Neural crest cell (in vitro differentiated cells): ENCODE measurements at regions not wholly inside any gene's neighbourhood (a gene's known extent, or its start where the extent isn't known, plus 50 kb on each side); places are given as distances from the start of the nearest gene placed in this dataset.

ENCODE experiments used
- DNase-seq: peaks from one replicate; pipeline ENCODE4 v3.0.0; 2021; ENCODE audit warnings: low read depth, mixed read lengths, low spot score
- H3K27ac Mint-ChIP-seq: one replicate; pipeline ENCODE4 v1.8.0; 2021; ENCODE audit warnings: mild to moderate bottlenecking, mixed read lengths; ENCODE audit not compliant: unreplicated experiment
- H3K27me3 Mint-ChIP-seq: 2 replicates; pipeline ENCODE4 v1.8.0; 2021; ENCODE audit warnings: low read depth, mild to moderate bottlenecking, mixed read lengths
- H3K36me3 Mint-ChIP-seq: 2 replicates; pipeline ENCODE4 v1.8.0; 2021; ENCODE audit warnings: low read depth, mild to moderate bottlenecking, mixed read lengths
- H3K4me1 Mint-ChIP-seq: 2 replicates; pipeline ENCODE4 v1.8.0; 2021; ENCODE audit warnings: mixed read lengths
- H3K4me3 Mint-ChIP-seq: one replicate; pipeline ENCODE4 v1.8.0; 2021; ENCODE audit warnings: mild to moderate bottlenecking, mixed read lengths
- H3K9me3 Mint-ChIP-seq: 2 replicates; pipeline ENCODE4 v1.8.0; 2021; ENCODE audit warnings: mixed read lengths
- CTCF ChIP-seq: fragments of 200-600 bp; sonication (generic); conservative IDR thresholded peaks from 2 replicates; pipeline ENCODE4 v1.5.0; 2021; ENCODE audit warnings: antibody characterized with exemption, mild to moderate bottlenecking

DNA sequence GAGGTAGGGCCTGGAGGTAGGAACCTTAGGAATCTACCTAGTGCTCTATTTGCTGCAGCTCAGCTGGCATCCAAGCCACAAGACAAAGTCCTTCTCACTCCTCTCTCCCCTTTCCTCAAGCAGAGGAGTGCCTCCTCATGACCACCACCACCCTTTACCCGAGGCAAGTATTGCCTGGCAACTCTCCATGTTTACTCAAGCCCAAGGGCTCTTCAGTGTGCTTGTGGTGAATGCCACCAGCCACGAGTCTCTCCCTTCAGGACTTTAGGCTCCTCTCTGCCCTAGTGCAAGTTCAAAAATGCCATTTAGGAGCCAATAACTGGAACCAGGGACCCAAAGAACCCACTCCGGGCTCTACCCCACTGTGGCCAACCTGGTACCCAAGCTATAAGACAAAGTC lies 514.5 kb upstream of the RGMB start:
- no peak for TF ChIP-seq CTCF

DNA sequence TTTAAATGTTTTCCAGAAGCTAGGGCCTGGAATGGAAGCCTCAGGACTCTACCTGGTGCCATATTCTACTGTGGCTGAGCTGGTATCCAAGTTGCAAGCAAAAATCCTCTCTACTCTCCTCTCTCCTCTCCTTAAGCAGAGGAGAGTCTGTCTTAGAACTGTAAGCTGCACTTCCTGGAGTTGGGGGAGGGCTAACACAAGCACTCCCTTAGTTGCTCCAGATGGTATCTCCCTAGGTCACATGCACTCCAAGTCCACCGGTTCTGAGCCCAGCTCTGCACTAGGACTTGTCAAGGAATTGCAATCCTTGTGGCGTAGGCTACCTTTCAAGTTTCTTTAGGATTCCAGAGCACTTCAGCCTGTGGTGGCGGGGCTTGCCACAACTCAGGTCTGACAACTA lies 513.9 kb upstream of the RGMB start:
- no peak for TF ChIP-seq CTCF
- DNase-seq, result no peak
- no peaks in the 10 kb centered on the region for H3K27me3 Mint-ChIP-seq
- H3K4me3 Mint-ChIP-seq, result no peak overlapping the region
- peak overlapping the region; percentile 80 for H3K27ac Mint-ChIP-seq
- H3K4me1 Mint-ChIP-seq, result no peaks in the 10 kb centered on the region
- H3K36me3 Mint-ChIP-seq, result peaks cover 8% of the 10 kb centered on the region
- H3K9me3 Mint-ChIP-seq, result peaks cover 7% of the 10 kb centered on the region

More for the DNA sequence above, 514.5 kb upstream of the RGMB start:
- Mint-ChIP-seq H3K4me1 (no peaks in the 10 kb centered on the region), H3K27me3 (no peaks in the 10 kb centered on the region), H3K9me3 (peaks cover 7% of the 10 kb centered on the region), H3K36me3 (peaks cover 8% of the 10 kb centered on the region), H3K4me3 (no peak overlapping the region), H3K27ac (peak overlapping the region; percentile 80)
- DNase-seq, result no peak

DNA sequence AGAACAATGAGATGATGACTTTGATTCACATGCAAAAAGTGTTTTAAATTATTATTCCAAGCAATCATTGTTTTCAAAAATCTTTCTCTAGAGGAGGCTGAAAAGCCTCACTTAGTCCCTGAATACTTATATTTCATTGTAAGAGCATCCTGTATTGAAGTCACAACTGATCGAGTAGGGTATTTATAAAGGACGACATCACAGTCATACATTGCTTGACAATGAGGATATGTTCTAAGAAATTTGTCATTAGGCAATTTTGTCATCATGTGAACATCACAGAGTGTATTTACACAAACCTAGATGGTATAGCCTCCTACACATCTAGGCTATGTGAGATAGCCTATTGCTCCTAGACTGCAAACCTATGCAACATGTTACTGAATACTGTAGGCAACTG lies 510.4 kb upstream of the RGMB start:
- no peak overlapping the region for H3K27ac Mint-ChIP-seq
- DNase-seq, result no peak

DNA sequence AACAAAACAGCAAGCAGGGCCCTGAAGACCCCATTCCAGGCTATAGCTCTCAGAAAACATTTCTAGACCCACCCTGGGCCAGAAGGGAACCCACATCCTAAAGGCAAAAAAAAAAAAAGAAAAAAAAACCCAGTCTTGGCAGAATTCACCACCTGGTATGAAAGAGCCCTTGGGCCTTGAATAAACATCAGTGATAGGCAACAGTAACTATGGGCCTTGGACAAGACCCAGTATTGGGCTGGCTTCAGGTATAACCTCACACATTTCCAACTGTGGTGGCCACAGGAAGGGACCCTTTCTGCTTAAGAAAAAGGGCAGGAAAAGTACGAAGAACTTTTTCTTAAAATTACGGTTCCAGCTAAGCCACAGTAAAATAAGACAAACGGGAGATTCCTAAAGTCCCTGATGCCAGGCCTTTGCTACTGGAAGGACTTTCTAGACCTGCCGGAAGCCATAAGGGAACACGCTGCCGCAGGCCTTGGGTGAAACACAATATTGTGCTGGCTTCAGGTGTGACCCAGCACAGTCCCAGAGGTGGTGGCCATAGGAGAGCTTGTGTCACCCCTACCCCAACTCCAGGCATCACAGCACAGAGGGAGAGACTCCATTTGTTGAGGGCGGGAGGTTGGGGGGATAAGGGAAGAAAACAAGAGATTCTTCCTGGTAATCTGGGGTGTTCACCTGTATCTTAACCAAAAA lies 505.2 kb upstream of the RGMB start:
- H3K36me3 Mint-ChIP-seq, result peaks cover 2% of the 10 kb centered on the region
- H3K27ac Mint-ChIP-seq, result no peak overlapping the region
- TF ChIP-seq CTCF, result no peak

More for the DNA sequence above, 510.4 kb upstream of the RGMB start:
- no peaks in the 10 kb centered on the region for H3K27me3 Mint-ChIP-seq
- TF ChIP-seq CTCF, result no peak
- H3K4me1 Mint-ChIP-seq, result no peaks in the 10 kb centered on the region
- H3K9me3 Mint-ChIP-seq, result peaks cover 4% of the 10 kb centered on the region
- H3K4me3 Mint-ChIP-seq, result no peak overlapping the region
- peaks cover 6% of the 10 kb centered on the region for H3K36me3 Mint-ChIP-seq

GRCh38 chr5:98275980-98276379 lies 497.5 kb upstream of the RGMB start:
- no peak for DNase-seq
- Mint-ChIP-seq H3K36me3 (peaks cover 2% of the 10 kb centered on the region), H3K27me3 (no peaks in the 10 kb centered on the region), H3K27ac (no peak overlapping the region), H3K4me1 (no peaks in the 10 kb centered on the region), H3K4me3 (no peak overlapping the region), H3K9me3 (peaks cover 8% of the 10 kb centered on the region)
- peak; percentile 45 for TF ChIP-seq CTCF

More for the DNA sequence above, 505.2 kb upstream of the RGMB start:
- no peak for DNase-seq
- no peaks in the 10 kb centered on the region for H3K27me3 Mint-ChIP-seq
- no peak overlapping the region for H3K4me3 Mint-ChIP-seq
- H3K9me3 Mint-ChIP-seq, result peaks cover 8% of the 10 kb centered on the region
- no peaks in the 10 kb centered on the region for H3K4me1 Mint-ChIP-seq
